ENCODE measurements at regions not wholly inside any gene's neighbourhood (a gene's known extent, or its start where the extent isn't known, plus 50 kb on each side); places are given as distances from the start of the nearest gene placed in this dataset.
"Not testable (repeated sequence)": the region's sequence is repeated elsewhere in the genome, so short reads cannot be mapped to it uniquely, and the experiment has no call there.

GRCh38 chr5:164071671-164072070, 566.3 kb downstream of the MAT2B start:
- no peak for DNase-seq (ENCODE audit: extremely low read depth, low read depth, low spot score)

DNA sequence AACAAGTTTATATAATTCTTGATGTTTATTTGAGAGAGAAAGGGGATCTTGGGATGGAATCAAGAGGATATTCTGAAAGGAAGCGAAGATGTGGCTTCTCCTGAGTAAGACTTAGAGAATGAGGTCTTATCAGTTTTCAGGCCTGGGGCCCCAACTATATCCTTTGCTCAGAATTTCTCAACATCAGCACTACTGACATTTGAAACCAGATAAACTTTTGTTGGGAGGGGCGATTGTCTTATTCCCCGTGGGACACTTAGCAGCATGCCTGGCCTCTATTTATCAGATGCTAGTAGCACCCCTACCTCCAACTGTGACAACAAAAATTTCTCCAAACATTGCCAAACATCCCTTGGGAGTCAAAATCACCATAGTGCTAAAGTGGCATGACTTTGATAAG, 567.7 kb downstream of the MAT2B start:
- no peak for DNase-seq (ENCODE audit: extremely low read depth, low read depth, low spot score)

GRCh38 chr5:164076556-164076955, 571.1 kb downstream of the MAT2B start:
- DNase-seq (ENCODE audit: extremely low read depth, low read depth, low spot score) = no peak

- no peak for DNase-seq (ENCODE audit: extremely low read depth, low read depth, low spot score)
Measured at GRCh38 chr5:164090358-164090757, 584.9 kb downstream of the MAT2B start.

DNA sequence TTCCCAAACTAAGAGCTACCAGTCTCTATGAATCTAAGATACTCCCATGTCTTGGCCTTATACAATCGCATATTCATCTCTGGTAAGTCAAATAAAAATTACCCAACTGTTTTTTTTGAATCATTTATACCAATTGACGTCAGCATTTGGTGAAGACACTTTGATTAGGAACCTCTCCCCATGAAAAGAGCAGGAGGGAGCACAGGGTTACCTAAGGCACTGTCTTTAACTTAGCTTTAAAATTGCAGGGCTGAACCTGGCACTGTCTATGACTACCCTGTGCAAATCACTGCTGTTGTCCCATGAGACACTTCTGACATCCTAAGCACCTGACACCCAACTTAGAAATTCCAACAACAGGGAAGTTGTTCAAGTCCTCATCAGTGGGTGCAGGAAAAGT, 586.4 kb downstream of the MAT2B start:
- no peak for DNase-seq (ENCODE audit: extremely low read depth, low read depth, low spot score)

- DNase-seq (ENCODE audit: extremely low read depth, low read depth, low spot score) = no peak
Measured at GRCh38 chr5:164094291-164094690, 588.9 kb downstream of the MAT2B start.

DNA sequence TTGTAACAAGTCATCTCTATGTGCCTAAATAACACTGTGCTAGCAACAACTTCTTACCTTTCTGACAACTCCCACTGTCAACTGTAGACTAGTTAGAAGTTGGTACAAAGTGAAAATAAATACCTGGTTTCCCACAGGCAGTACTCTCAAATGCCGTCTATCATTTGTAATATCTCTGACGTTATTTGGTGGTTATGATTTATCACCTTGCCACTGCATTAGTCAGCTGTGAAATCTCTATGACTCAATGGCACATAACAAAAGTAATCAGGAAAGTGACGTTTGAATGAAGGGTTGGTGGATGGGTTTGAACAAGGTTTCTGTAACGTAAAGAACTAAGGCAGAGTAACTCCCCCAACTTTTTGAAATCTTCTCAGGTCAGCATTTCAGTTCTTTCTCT, 592.3 kb downstream of the MAT2B start:
- no peak for DNase-seq (ENCODE audit: extremely low read depth, low read depth, low spot score)

DNA sequence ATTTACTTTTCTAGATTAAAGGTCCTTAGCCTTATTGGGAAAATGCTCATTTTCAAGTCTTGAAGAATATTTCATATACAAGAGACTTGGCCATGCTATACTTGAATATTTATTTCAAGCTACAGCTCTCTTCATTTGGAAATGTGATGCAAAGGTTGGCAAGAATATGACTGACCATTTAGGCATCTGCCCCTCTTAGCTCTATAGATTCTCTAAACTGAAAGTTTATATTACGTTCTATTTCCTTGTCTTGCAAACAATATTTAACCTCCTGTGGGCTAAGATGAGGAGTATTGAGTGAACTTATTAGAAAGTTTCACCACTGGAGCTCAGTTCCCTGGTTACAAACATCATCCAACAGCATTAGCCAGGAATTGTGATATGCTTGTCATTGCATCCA, 593.1 kb downstream of the MAT2B start:
- no peak for DNase-seq (ENCODE audit: extremely low read depth, low read depth, low spot score)

DNA sequence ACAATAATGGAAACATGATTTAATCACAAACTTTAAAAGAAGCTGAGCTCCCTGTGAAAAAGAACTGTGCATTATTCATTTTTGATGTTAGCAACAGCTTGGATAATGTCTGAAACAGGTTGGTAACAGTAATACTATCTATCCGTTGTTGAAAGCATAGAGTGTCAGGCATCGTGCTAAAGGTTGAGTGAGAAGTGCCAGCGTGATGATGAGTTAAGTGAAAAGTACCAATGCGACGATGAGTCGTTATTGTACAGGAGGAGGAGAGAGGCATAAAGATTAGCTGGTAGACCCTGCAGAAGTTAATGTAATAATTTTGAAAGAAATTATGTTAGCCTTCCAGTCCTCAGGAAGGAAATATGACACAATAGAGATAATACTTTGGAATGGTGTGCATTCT, 593.6 kb downstream of the MAT2B start:
- DNase-seq (ENCODE audit: extremely low read depth, low read depth, low spot score) = no peak

DNA sequence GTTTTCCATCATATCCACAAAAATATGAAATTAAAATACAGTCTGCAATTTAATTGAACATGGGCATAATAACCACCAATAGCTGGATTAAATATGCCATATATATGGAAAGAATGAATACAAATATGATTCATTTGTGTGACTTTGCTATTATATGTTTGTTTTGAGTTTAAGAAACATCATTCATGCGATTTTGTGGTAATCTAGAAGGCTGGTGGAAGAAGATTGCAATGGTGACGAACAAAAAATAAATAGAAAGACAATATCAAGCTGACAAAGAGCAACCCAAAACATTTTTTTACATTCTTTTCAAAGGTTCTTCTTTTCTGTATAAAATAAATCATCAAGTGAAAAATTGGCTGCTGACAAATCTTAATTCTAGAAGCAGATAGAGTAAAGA, 610.0 kb downstream of the MAT2B start:
- DNase-seq (ENCODE audit: extremely low read depth, low read depth, low spot score) = no peak

GRCh38 chr5:164119806-164120447, 614.5 kb downstream of the MAT2B start:
- no peak for DNase-seq (ENCODE audit: extremely low read depth, low read depth, low spot score)

DNA sequence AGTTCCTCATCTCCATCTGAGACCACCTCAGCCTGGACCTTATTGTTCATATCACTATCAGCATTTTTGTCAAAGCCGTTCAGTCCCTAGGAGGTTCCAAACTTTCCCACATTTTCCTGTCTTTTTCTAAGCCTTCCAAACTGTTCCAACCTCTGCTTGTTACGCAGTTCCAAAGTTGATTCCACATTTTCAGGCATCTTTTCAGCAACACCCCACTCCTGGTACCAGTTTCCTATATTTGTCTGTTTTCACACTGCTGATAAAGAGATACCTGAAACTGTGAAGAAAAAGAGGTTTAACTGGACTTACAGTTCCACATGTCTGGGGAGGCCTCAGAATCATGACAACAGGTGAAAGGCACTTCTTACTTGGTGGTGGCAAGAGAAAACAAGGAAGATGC, 622.1 kb downstream of the MAT2B start:
- DNase-seq (ENCODE audit: extremely low read depth, low read depth, low spot score) = no peak

DNA sequence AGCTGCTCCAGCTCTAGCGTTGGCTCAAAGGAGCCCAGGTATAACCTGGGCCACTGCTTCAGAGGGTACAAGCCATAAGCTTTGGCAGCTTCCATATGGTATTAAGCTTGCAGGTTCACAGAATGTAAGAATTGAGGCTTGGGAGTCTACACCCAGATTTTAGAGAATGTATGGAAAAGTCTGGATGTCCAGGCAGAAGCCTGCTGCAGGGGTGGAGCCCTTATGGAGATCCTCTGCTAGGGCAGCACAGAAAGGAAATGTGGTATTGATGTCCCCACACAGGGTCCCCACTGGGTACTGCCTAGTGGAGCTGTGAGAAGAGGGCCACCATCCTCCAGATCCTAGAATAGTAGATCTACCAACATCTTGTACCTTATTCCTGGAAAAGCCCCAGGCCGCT, 626.9 kb downstream of the MAT2B start:
- DNase-seq (ENCODE audit: extremely low read depth, low read depth, low spot score) = no peak

- no peak for DNase-seq (ENCODE audit: extremely low read depth, low read depth, low spot score)
Measured at GRCh38 chr5:164137095-164137494, 631.7 kb downstream of the MAT2B start.

- no peak for DNase-seq (ENCODE audit: extremely low read depth, low read depth, low spot score)
Measured at GRCh38 chr5:164139423-164139822, 634.0 kb downstream of the MAT2B start.

- no peak for DNase-seq (ENCODE audit: extremely low read depth, low read depth, low spot score)
Measured at GRCh38 chr5:164145458-164145857, 640.0 kb downstream of the MAT2B start.

- no peak for DNase-seq (ENCODE audit: extremely low read depth, low read depth, low spot score)
Measured at GRCh38 chr5:164146223-164146622, 640.8 kb downstream of the MAT2B start.

DNA sequence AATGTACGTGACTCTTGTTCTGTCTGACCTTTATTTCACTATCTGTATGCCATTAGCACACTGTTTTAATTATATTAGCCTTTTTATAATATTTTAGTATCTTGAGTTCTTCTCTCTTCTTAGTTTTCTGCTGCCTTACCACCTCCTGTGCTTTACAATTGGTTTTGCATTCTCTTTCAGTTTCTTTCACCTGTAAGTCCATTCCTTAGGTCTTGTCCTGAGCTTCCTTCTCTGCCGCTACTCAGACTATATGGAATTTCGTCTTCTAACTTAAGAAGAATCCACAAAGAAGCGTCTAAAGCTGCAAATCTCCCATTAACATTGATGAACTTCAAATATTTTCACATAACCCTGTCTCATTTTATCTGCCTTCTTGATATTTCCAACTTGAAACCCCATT, 642.9 kb downstream of the MAT2B start:
- no peak for DNase-seq (ENCODE audit: extremely low read depth, low read depth, low spot score)

GRCh38 chr5:164152539-164152938, 647.1 kb downstream of the MAT2B start:
- not testable (repeated sequence) for DNase-seq (ENCODE audit: extremely low read depth, low read depth, low spot score)

DNA sequence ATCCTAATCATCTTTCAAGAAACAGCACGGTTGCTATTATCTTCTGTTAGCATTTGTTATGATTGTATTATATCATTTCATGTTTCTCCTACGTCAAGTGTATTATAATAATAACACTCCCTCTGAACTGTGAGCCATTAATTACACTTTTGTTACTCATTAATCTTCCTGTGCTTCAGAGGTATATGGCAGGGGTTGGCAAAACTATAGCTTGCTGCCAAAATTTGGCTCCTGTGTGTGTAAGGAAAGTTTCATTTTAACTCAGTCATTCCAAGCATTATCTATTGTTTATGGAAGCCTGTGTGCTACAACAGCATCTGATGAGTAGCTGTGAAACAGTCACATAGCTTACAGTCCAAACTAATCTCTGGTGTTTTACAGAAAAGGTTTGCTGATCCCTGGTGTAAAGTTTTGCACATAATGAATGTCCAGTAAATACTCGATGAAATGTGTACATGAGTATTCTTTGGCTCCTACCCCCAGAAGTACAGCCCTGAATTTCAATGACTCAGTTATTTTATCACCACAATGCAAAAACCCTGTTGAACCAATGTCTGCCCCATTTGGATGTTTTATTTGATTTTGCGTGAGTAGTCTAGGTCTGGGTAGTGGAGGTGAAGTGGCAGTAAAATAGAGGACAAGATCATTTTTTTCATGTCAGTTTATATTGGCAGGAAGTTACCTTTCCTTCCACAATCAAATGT, 648.2 kb downstream of the MAT2B start:
- DNase-seq (ENCODE audit: extremely low read depth, low read depth, low spot score) = no peak

DNA sequence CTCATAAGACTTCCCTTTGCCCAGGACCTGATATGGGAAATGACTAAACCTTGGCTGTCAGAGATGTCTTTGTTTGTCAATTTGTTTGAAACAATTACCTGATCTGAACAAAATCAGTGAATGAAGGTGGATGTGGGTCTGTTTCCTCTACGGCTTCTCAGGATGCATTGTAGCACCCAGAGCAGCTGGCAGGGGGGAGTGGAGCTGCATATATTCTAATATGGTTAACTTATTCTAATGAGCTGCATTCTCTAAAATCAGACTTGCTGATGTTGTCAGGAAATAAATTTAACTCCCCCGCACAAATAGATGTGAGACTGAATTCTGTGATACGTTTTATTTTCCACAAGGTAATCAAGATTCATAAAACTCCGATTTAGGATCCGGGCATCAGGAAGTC, 665.4 kb downstream of the MAT2B start:
- DNase-seq (ENCODE audit: extremely low read depth, low read depth, low spot score) = no peak

DNA sequence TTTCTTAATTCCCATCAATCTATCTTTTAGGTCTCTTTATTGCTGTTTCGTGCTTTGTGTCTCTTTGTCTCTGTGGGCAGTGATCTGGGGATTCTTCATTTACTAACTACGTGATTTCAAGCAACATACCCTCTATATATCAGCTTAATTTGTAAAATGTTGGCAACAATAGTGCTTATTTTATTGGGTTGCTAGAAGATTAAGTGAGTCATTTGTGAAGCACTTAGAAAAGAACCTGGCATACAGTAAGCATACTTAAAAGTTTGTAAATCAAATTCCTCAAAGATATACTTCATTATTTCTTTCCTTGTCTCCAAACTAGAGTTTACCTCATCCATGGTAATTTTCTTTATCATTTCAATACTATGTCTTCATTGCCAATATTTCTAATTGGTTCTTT, 669.7 kb downstream of the MAT2B start:
- DNase-seq (ENCODE audit: extremely low read depth, low read depth, low spot score) = no peak

DNA sequence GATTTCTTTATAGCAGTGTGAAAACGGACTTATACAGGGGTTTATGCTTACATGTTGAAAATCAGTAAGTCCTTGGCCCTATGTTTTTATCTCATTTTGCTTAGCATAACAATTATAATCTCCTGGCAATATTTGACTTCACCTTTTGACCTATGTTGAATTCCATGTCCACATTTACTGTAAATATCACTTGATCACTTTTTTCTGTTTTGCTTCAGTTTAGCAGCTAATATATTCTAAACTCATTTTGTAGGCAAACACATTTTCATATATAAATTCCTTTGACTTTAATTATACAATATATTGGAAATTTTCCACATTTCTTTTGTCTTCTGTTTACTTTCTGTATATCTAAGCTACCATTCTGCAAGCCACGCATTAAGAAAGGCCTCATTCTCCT, 674.0 kb downstream of the MAT2B start:
- DNase-seq (ENCODE audit: extremely low read depth, low read depth, low spot score) = no peak
